ENCODE measurements at regions not wholly inside any gene's neighbourhood (a gene's known extent, or its start where the extent isn't known, plus 50 kb on each side); places are given as distances from the start of the nearest gene placed in this dataset.

DNA sequence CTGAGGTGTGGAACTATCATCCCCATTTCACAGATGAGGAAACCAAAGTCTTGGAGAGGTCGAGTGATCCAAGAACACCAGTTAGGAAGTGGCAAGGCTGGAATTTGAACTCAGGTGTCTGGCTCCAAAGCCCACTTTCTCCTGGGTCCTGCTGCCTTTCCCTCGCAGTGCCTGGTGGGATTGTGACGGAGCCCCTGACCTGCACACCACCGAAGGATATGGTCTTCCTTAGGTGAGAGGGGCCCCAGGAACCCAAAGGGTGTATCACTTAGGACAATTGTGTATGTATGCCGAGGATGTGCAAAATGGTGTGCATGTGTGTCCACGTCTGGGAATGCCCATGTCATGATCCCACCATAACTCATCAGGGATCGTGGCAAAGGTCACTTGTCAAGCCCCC, 392.7 kb downstream of the MATN1 start:
- peaks cover 0 to 37% (median 0%) of the 10 kb centered on the region in 4 donors for H3K27me3 ChIP-seq
- H3K4me3 ChIP-seq, result no peak overlapping the region
- H3K36me3 ChIP-seq, result no peaks in the 10 kb centered on the region
- no peak overlapping the region for H3K27ac ChIP-seq (replicated peaks in 1 of 4)
- 36% methylated on average over 3 of the region's 7 CpGs for WGBS
- H3K4me1 ChIP-seq, result no peaks in the 10 kb centered on the region
- DNase-seq (ENCODE audit: extremely low spot score), result peak; percentile 75
- intact Hi-C loops (cut with DNase I), result no loop called here
- TF ChIP-seq CTCF (IDR thresholded peaks at IDR 0.05), result no peak
- TF ChIP-seq EP300 (IDR thresholded peaks at IDR 0.05), result no peak
- no peak for TF ChIP-seq POLR2AphosphoS5 (IDR thresholded peaks at IDR 0.05)
- TF ChIP-seq POLR2A (IDR thresholded peaks at IDR 0.05; ENCODE audit: low read depth), result no peak
- H3K9me3 ChIP-seq, result no peaks in the 10 kb centered on the region

DNA sequence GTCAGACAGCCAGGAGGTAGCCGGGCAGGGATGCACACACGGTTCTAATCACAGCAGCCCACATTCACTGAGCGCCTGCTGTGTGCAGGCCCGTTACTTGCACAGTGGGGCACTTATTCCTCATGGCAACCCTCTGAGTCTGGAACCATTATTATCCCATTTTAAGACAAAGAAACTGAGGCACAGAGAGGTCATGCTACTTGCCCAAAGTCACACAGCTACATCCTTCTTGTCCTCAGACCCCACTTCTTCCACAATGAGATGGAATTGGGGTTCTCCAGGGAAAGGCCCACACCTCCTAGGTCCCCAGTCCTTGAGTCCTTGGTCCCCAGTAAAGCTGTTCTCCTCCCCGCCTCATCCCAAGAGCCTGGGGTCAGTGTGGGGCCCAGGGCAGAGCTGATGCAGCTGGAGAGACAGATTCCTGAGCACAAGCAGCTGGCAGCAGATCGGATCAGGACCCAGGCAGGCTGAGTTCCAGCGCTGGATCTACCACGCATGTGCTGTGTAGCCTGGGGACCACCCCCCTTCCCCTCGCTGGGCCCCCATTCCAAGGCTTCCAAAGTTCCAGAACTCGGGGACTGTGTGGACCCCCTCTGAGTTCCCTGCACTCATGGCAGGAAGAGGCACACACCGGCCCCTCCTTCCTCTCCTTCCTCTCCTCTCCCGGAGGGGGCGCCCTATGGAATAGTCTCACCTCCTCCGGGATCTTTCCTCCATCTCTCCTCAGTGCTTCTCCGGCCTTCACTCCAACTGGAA, 393.4 kb downstream of the MATN1 start:
- 85% methylated on average over 10 of the region's 15 CpGs for WGBS
- Histone ChIP-seq H3K27me3 (peaks cover 0 to 42% (median 0%) of the 10 kb centered on the region in 4 donors), H3K4me1 (no peaks in the 10 kb centered on the region), H3K4me3 (no peak overlapping the region), H3K9me3 (no peaks in the 10 kb centered on the region), H3K36me3 (no peaks in the 10 kb centered on the region), H3K27ac (replicated peaks in 1 of 4) (no peak overlapping the region)
- intact Hi-C loops (cut with DNase I), result no loop called here
- DNase-seq (ENCODE audit: extremely low spot score), result peak; percentile 77
- TF ChIP-seq CTCF (IDR thresholded peaks at IDR 0.05) (no peak), POLR2A (IDR thresholded peaks at IDR 0.05; ENCODE audit: low read depth) (no peak), EP300 (IDR thresholded peaks at IDR 0.05) (no peak), POLR2AphosphoS5 (IDR thresholded peaks at IDR 0.05) (no peak)

DNA sequence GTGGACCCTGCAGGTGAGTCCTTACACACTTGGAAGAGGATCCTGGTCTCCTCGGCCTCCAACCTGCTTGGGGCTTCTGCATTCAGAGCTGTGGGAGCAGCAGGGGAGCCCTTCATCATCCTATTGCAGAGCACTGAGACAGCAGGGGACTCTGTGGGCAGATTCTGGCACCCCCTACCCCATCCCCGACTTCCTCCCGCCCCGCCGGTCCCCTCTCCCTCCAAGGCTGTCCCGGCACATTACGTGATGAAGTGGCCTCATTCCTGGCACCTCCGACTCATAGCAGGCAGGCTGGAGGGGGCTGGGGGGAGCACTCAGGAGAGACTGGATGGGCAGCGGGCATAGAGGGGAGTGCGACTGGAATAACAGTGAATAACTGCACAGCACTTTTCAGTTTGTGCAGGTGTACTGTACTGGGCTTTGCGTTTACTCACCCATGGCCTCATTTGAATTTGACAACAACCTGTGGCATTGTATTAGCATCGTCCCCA, 394.1 kb downstream of the MATN1 start:
- H3K27ac ChIP-seq (replicated peaks in 1 of 4), result no peak overlapping the region
- intact Hi-C loops (cut with DNase I), result no loop called here
- TF ChIP-seq POLR2A (IDR thresholded peaks at IDR 0.05; ENCODE audit: low read depth), result no peak
- TF ChIP-seq CTCF (IDR thresholded peaks at IDR 0.05), result no peak
- TF ChIP-seq POLR2AphosphoS5 (IDR thresholded peaks at IDR 0.05), result no peak
- TF ChIP-seq EP300 (IDR thresholded peaks at IDR 0.05), result no peak
- peaks cover 0 to 42% (median 0%) of the 10 kb centered on the region in 4 donors for H3K27me3 ChIP-seq
- WGBS, result 75% methylated on average over 6 of the region's 12 CpGs
- H3K4me1 ChIP-seq, result no peaks in the 10 kb centered on the region
- no peak for DNase-seq (ENCODE audit: extremely low spot score)
- no peaks in the 10 kb centered on the region for H3K36me3 ChIP-seq
- no peaks in the 10 kb centered on the region for H3K9me3 ChIP-seq
- H3K4me3 ChIP-seq, result no peak overlapping the region

- peak; percentile 86 for DNase-seq (ENCODE audit: extremely low spot score)
- 85% methylated on average over 8 of the region's 9 CpGs for WGBS
Observed at GRCh38 chr1:30328401-30329262, 394.8 kb downstream of the MATN1 start.

More at GRCh38 chr1:30328401-30329262, 394.8 kb downstream of the MATN1 start:
- H3K4me1 ChIP-seq, result no peaks in the 10 kb centered on the region
- intact Hi-C loops (cut with DNase I), result no loop called here
- no peaks in the 10 kb centered on the region for H3K9me3 ChIP-seq
- H3K36me3 ChIP-seq, result no peaks in the 10 kb centered on the region
- no peak overlapping the region for H3K4me3 ChIP-seq
- no peak overlapping the region for H3K27ac ChIP-seq (replicated peaks in 1 of 4)
- H3K27me3 ChIP-seq, result peaks cover 0 to 47% (median 1%) of the 10 kb centered on the region in 4 donors
- TF ChIP-seq CTCF (IDR thresholded peaks at IDR 0.05) (no peak), EP300 (IDR thresholded peaks at IDR 0.05) (no peak), POLR2A (IDR thresholded peaks at IDR 0.05; ENCODE audit: low read depth) (no peak), POLR2AphosphoS5 (IDR thresholded peaks at IDR 0.05) (no peak)

All from esophagus muscularis mucosa (tissue), 4 donors.